ENCODE measurements at regions not wholly inside any gene's neighbourhood (a gene's known extent, or its start where the extent isn't known, plus 50 kb on each side); places are given as distances from the start of the nearest gene placed in this dataset.

DNA sequence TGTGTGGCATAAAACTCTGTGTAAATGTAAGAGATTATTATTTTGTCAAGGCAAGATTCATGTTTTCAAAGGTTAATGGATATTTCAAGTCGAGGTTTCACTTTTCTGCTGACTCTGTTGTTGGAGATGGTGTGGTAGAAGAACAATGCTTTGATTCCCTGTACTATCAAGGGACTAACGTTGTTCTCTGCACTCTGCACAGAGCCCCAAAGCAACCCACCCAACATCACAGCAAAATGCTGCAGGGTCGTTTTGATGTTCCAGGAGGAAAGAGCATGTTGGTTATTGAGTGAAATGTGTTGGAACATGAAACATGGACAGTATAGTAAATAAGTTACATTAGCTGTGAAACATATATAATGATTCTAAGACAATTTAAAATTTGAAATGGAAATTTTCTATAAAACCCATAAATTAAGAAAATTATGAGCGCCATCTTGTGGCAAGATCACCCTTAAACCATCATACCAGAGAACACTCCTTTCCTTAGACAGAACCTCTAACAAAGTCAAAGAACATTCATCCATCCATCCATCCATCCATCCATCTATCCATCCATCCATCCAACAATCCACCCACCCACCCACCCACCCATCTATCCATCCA, 164.4 kb upstream of the ZBED5 start (continued):
- TF ChIP-seq IRF4 (IDR thresholded peaks at IDR 0.05; ENCODE audit: low read depth, low read length) (no peak), CHD1 (IDR thresholded peaks at IDR 0.05; ENCODE audit: low read depth, low read length) (no peak)

GRCh38 chr11:11021563-11021962, 163.7 kb upstream of the ZBED5 start:
- H3K4me1 ChIP-seq (ENCODE audit: control insufficient read depth, insufficient read depth, low read length) = no peaks in the 10 kb centered on the region
- H3K9ac ChIP-seq (ENCODE audit: control insufficient read depth, insufficient read depth, low read length) = no peak overlapping the region
- H4K20me1 ChIP-seq (ENCODE audit: control insufficient read depth, insufficient read depth) = no peaks in the 10 kb centered on the region
- DNase-seq (ENCODE audit: low read depth, low spot score) (no peak), ATAC-seq (no peak), FAIRE-seq (no peak)
- H3K4me3 ChIP-seq = no peak overlapping the region
- H3K27ac ChIP-seq (ENCODE audit: control insufficient read depth, insufficient read depth) = no peak overlapping the region
- ChIA-PET RAD21 (ENCODE audit: unreplicated experiment) (interaction anchor here (1.2 to 3.4 kb wide), 4 partner anchors 17 to 229 kb away, joined by 3 to 38 read pairs (median 14); no protein-coding TSS in a partner anchor), SMC1A (ENCODE audit: uncharacterized antibody, unreplicated experiment) (interaction anchor here (1.0 to 2.1 kb wide), 12 partner anchors 10 to 233 kb away, joined by 3 to 20 read pairs (median 3); no protein-coding TSS in a partner anchor), CTCF (interaction anchor here (0.7 to 4.8 kb wide), 15 partner anchors 9 to 252 kb away, joined by 3 to 59 read pairs (median 4); no protein-coding TSS in a partner anchor), POLR2A (no interaction called here)
- H2AFZ ChIP-seq (ENCODE audit: control insufficient read depth, low read depth, low read length) = no peak overlapping the region
- H3K79me2 ChIP-seq (ENCODE audit: control insufficient read depth, insufficient read depth, low read length) = no peaks in the 10 kb centered on the region
- no peaks in the 10 kb centered on the region; a peak in 1 of 4 replicates for H3K27me3 ChIP-seq (replicated peaks in 1 of 2; ENCODE audit: control insufficient read depth in 2 of 2, insufficient read depth in 2 of 2, low read length in 1 of 2)
- no TSS peak for BruUV-seq (replicated peaks)
- H3K4me2 ChIP-seq (ENCODE audit: control insufficient read depth, insufficient read depth) = no peak overlapping the region
- 9% methylated on average over 4 of the region's 4 CpGs for WGBS (ENCODE audit: insufficient coverage, insufficient replicate concordance, low lambda C conversion rate, missing lambda C conversion rate)
- no peaks in the 10 kb centered on the region for H3K36me3 ChIP-seq (ENCODE audit: control insufficient read depth in 2 of 2, insufficient read depth in 2 of 2, low read length in 1 of 2)
- in situ Hi-C loops (cut with MboI) = loop anchor here (5.0 kb wide), 2 partner anchors 89 to 229 kb away; no protein-coding TSS in a partner anchor
- intact Hi-C loops (cut with micrococcal nuclease; ENCODE audit: unreplicated experiment) = no loop called here
- no peaks in the 10 kb centered on the region for H3K9me3 ChIP-seq (replicated peaks; ENCODE audit: control insufficient read depth, insufficient read depth, low read length)
- TF ChIP-seq ZSCAN29 (IDR thresholded peaks at IDR 0.05) (no peak), NBN (IDR thresholded peaks at IDR 0.05) (no peak), MYC (IDR thresholded peaks at IDR 0.05; ENCODE audit: insufficient read depth, insufficient read length, insufficient replicate concordance, low read length, severe bottlenecking) (no peak), ESRRA (IDR thresholded peaks at IDR 0.05; ENCODE audit: low read length) (no peak), ELK1 (IDR thresholded peaks at IDR 0.05; ENCODE audit: low read depth, low read length) (no peak), EZH2 (IDR thresholded peaks at IDR 0.05; ENCODE audit: borderline replicate concordance, control insufficient read depth, low read depth, low read length) (no peak), MXI1 (IDR thresholded peaks at IDR 0.05; ENCODE audit: low read depth, low read length) (no peak), NRF1 (conservative IDR thresholded peaks at IDR 0.05; ENCODE audit: low read depth, low read length) (no peak), NFYB (IDR thresholded peaks at IDR 0.05; ENCODE audit: insufficient read depth, low read depth, low read length) (no peak), CHD1 (IDR thresholded peaks at IDR 0.05; ENCODE audit: low read depth, low read length) (no peak), RUNX3 (IDR thresholded peaks at IDR 0.05; ENCODE audit: low read length) (no peak), PKNOX1 (IDR thresholded peaks at IDR 0.05) (no peak), LARP7 (IDR thresholded peaks at IDR 0.05) (no peak), STAT1 (conservative IDR thresholded peaks at IDR 0.05) (no peak)
- TF ChIP-seq, protein P1, sequence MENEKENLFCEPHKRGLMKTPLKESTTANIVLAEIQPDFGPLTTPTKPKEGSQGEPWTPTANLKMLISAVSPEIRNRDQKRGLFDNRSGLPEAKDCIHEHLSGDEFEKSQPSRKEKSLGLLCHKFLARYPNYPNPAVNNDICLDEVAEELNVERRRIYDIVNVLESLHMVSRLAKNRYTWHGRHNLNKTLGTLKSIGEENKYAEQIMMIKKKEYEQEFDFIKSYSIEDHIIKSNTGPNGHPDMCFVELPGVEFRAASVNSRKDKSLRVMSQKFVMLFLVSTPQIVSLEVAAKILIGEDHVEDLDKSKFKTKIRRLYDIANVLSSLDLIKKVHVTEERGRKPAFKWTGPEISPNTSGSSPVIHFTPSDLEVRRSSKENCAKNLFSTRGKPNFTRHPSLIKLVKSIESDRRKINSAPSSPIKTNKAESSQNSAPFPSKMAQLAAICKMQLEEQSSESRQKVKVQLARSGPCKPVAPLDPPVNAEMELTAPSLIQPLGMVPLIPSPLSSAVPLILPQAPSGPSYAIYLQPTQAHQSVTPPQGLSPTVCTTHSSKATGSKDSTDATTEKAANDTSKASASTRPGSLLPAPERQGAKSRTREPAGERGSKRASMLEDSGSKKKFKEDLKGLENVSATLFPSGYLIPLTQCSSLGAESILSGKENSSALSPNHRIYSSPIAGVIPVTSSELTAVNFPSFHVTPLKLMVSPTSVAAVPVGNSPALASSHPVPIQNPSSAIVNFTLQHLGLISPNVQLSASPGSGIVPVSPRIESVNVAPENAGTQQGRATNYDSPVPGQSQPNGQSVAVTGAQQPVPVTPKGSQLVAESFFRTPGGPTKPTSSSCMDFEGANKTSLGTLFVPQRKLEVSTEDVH (IDR thresholded peaks at IDR 0.05; ENCODE audit: low read depth, partially characterized antibody) = no peak
